ENCODE measurements at regions not wholly inside any gene's neighbourhood (a gene's known extent, or its start where the extent isn't known, plus 50 kb on each side); places are given as distances from the start of the nearest gene placed in this dataset.

GRCh38 chr13:79673993-79674377 is 193.0 kb downstream of the NDFIP2 start:
- Histone ChIP-seq H3K27me3 (replicated peaks; ENCODE audit: control insufficient read depth, insufficient read depth, low read length) (no peaks in the 10 kb centered on the region), H3K36me3 (ENCODE audit: control insufficient read depth, insufficient read depth, low read length) (no peaks in the 10 kb centered on the region), H3K4me3 (replicated peaks; ENCODE audit: low read depth, low read length) (no peak overlapping the region)
- no peak for DNase-seq (ENCODE audit: extremely low read depth, insufficient read length)
- no peak for TF ChIP-seq CTCF (IDR thresholded peaks at IDR 0.05; ENCODE audit: insufficient read depth, low read length, poor library complexity, severe bottlenecking)

GRCh38 chr13:79673310-79673992 is 192.5 kb downstream of the NDFIP2 start:
- no peaks in the 10 kb centered on the region for H3K27me3 ChIP-seq (replicated peaks; ENCODE audit: control insufficient read depth, insufficient read depth, low read length)
- DNase-seq (ENCODE audit: extremely low read depth, insufficient read length) = no peak
- H3K4me3 ChIP-seq (replicated peaks; ENCODE audit: low read depth, low read length) = no peak overlapping the region
- TF ChIP-seq CTCF (IDR thresholded peaks at IDR 0.05; ENCODE audit: insufficient read depth, low read length, poor library complexity, severe bottlenecking) = no peak
- H3K36me3 ChIP-seq (ENCODE audit: control insufficient read depth, insufficient read depth, low read length) = no peaks in the 10 kb centered on the region

- DNase-seq (ENCODE audit: extremely low read depth, insufficient read length) = no peak
- Histone ChIP-seq H3K27me3 (replicated peaks; ENCODE audit: control insufficient read depth, insufficient read depth, low read length) (no peaks in the 10 kb centered on the region), H3K4me3 (replicated peaks; ENCODE audit: low read depth, low read length) (no peak overlapping the region), H3K36me3 (ENCODE audit: control insufficient read depth, insufficient read depth, low read length) (no peaks in the 10 kb centered on the region)
- no peak for TF ChIP-seq CTCF (IDR thresholded peaks at IDR 0.05; ENCODE audit: insufficient read depth, low read length, poor library complexity, severe bottlenecking)
These were observed 190.5 kb downstream of the NDFIP2 start for GRCh38 chr13:79671420-79671819.

- Histone ChIP-seq H3K36me3 (ENCODE audit: control insufficient read depth, insufficient read depth, low read length) (no peaks in the 10 kb centered on the region), H3K27me3 (replicated peaks; ENCODE audit: control insufficient read depth, insufficient read depth, low read length) (no peaks in the 10 kb centered on the region)
- no peak for DNase-seq (ENCODE audit: extremely low read depth, insufficient read length)
These were observed 187.3 kb downstream of the NDFIP2 start for GRCh38 chr13:79668201-79668752.

GRCh38 chr13:79667771-79668170 is 186.8 kb downstream of the NDFIP2 start:
- no peak for DNase-seq (ENCODE audit: extremely low read depth, insufficient read length)
- no peak for TF ChIP-seq CTCF (IDR thresholded peaks at IDR 0.05; ENCODE audit: insufficient read depth, low read length, poor library complexity, severe bottlenecking)
- H3K27me3 ChIP-seq (replicated peaks; ENCODE audit: control insufficient read depth, insufficient read depth, low read length) = no peaks in the 10 kb centered on the region
- H3K36me3 ChIP-seq (ENCODE audit: control insufficient read depth, insufficient read depth, low read length) = no peaks in the 10 kb centered on the region
- no peak overlapping the region for H3K4me3 ChIP-seq (replicated peaks; ENCODE audit: low read depth, low read length)

More at GRCh38 chr13:79668201-79668752, 187.3 kb downstream of the NDFIP2 start:
- H3K4me3 ChIP-seq (replicated peaks; ENCODE audit: low read depth, low read length) = no peak overlapping the region
- no peak for TF ChIP-seq CTCF (IDR thresholded peaks at IDR 0.05; ENCODE audit: insufficient read depth, low read length, poor library complexity, severe bottlenecking)
